ENCODE measurements at regions not wholly inside any gene's neighbourhood (a gene's known extent, or its start where the extent isn't known, plus 50 kb on each side); places are given as distances from the start of the nearest gene placed in this dataset.

DNA sequence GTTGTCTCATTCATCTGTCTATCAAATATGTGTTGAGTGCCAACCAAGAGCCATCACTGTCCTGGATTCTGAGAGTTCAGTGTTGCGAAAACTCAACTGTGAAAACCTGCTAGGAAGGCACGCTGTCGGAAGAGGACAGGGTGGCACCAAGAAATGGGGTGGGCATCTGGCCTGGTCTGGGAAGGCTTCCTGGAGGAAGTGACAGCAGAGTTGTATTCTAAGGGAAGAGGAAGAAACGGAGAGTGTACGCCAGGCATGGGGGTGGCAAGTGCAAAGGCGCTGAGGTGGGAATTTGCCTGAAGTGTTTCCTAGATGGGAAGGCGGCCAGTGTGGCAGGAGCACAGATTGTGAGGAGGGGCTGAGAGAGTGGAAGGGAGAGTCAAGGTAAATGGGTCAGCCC, 91.2 kb downstream of the ANKRD60 start:
- no peak for TF ChIP-seq TAF1 (IDR thresholded peaks at IDR 0.05; ENCODE audit: borderline replicate concordance, insufficient read depth, low read length)

DNA sequence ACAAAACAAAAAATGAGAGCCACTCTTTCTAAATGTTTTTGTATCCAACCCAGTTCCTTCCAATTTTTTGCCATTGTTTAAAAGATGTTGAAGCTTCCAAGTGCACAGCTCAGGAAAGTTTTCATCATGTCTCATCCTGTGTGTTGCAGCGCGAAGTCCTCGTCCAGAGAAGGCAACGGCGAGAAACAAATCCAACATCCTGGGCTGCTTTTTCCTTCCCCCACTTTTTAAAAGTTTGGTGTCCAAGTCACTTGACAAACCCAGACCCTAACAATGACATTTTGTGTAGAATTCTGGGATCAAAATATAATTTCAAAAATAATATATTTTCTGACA, 92.3 kb downstream of the ANKRD60 start:
- TF ChIP-seq SIN3A (IDR thresholded peaks at IDR 0.05; ENCODE audit: borderline replicate concordance, insufficient read depth, low read length), result no peak
- no peak for TF ChIP-seq REST (IDR thresholded peaks at IDR 0.05; ENCODE audit: insufficient read depth in 1 of 2, low read depth in 2 of 2, low read length in 2 of 2)
- TF ChIP-seq FOXP2 (optimal IDR thresholded peaks at IDR 0.05; ENCODE audit: borderline replicate concordance, extremely low read depth, extremely low read length, insufficient read depth), result no peak
- TF ChIP-seq POLR2AphosphoS5 (IDR thresholded peaks at IDR 0.05; ENCODE audit: low read depth, low read length), result no peak
- TF ChIP-seq TAF1 (IDR thresholded peaks at IDR 0.05; ENCODE audit: borderline replicate concordance, insufficient read depth, low read length), result no peak

DNA sequence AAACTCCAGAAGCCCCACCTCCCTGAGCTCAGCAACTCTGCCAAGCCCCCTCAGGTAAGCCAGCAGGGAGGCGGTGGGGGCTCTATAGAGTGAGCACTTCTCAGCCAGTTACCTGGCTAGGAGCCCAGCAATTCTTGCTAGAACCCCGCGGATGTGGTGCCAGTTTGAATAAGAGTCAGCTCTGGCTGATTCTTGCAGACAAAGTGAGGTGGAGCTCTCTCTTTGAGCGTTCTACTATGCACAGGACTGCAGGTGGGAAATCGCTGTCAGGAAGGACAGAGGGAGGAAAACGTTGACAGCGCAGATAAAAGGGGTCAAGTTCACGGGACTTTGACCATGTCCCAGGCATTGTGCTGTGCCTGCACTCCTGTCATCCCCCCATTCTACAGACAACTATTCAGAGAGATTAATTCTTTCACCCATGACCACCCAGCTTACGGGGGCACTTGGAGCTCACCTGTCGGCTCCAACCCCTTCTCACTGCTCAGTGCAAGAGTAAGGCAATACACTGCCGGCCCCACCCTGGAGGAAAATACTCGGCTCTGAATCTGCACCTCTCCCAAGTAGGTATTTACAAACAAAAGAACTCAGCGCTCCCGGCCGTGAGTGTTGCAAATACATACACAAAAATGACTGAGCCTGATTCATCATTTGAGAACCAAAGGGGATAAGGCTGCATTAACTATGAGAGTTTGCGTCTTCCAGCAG, 92.9 kb downstream of the ANKRD60 start:
- no peak for TF ChIP-seq REST (IDR thresholded peaks at IDR 0.05; ENCODE audit: insufficient read depth in 1 of 2, low read depth in 2 of 2, low read length in 2 of 2)
- TF ChIP-seq SIN3A (IDR thresholded peaks at IDR 0.05; ENCODE audit: borderline replicate concordance, insufficient read depth, low read length), result no peak
- TF ChIP-seq TAF1 (IDR thresholded peaks at IDR 0.05; ENCODE audit: borderline replicate concordance, insufficient read depth, low read length), result no peak
- TF ChIP-seq POLR2AphosphoS5 (IDR thresholded peaks at IDR 0.05; ENCODE audit: low read depth, low read length), result no peak
- no peak for TF ChIP-seq FOXP2 (optimal IDR thresholded peaks at IDR 0.05; ENCODE audit: borderline replicate concordance, extremely low read depth, extremely low read length, insufficient read depth)

DNA sequence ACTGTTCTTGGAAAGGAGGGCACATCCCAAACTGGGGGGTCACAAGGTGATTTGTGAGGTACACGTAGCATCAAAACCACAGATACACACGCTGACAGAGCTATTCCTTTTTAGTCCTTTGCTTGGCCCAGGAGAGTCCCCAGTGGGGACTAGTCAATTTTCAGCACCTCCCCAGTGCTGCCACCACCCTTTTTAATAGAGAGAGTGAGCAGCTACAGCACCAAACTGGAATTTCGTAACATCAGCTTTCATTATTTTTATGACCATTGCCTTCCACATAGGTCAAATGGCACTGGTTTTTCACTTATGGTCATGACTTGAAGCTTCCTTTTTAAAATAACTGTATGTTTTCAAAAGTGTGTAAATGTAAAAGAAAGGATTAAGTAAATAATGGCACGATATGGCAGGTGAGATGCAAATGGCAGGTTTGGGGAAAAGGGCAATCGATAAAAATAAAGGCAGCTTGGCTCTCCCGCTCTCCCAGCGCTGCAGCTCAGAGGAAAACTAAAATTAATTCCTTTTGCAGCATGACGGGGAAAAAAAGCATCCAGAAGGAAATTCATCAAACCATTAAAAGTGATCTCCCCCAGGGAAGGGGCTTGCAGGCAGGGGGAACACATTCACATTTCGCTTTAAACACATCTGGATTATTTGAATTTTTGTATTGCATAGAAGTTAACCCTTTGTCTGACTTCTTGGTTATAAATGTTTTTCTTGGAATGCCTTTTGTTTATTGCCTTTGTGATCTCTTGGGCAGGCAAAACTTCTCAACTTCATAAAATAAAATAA, 95.2 kb downstream of the ANKRD60 start:
- TF ChIP-seq SIN3A (IDR thresholded peaks at IDR 0.05; ENCODE audit: borderline replicate concordance, insufficient read depth, low read length) (no peak), FOXP2 (optimal IDR thresholded peaks at IDR 0.05; ENCODE audit: borderline replicate concordance, extremely low read depth, extremely low read length, insufficient read depth) (no peak), REST (IDR thresholded peaks at IDR 0.05; ENCODE audit: insufficient read depth in 1 of 2, low read depth in 2 of 2, low read length in 2 of 2) (no peak), POLR2AphosphoS5 (IDR thresholded peaks at IDR 0.05; ENCODE audit: low read depth, low read length) (no peak), TAF1 (IDR thresholded peaks at IDR 0.05; ENCODE audit: borderline replicate concordance, insufficient read depth, low read length) (no peak)

GRCh38 chr20:58131551-58132142, 96.8 kb downstream of the ANKRD60 start:
- TF ChIP-seq FOXP2 (optimal IDR thresholded peaks at IDR 0.05; ENCODE audit: borderline replicate concordance, extremely low read depth, extremely low read length, insufficient read depth) (no peak), SIN3A (IDR thresholded peaks at IDR 0.05; ENCODE audit: borderline replicate concordance, insufficient read depth, low read length) (no peak), REST (IDR thresholded peaks at IDR 0.05; ENCODE audit: insufficient read depth in 1 of 2, low read depth in 2 of 2, low read length in 2 of 2) (no peak), POLR2AphosphoS5 (IDR thresholded peaks at IDR 0.05; ENCODE audit: low read depth, low read length) (no peak), TAF1 (IDR thresholded peaks at IDR 0.05; ENCODE audit: borderline replicate concordance, insufficient read depth, low read length) (no peak)
